ENCODE measurements at regions not wholly inside any gene's neighbourhood (a gene's known extent, or its start where the extent isn't known, plus 50 kb on each side); places are given as distances from the start of the nearest gene placed in this dataset.

- Histone ChIP-seq H3K4me3 (ENCODE audit: low read length) (peak overlapping the region; percentile 74), H3F3A (ENCODE audit: control insufficient read depth, insufficient read depth) (peaks cover 42% of the 10 kb centered on the region), H3K27me3 (ENCODE audit: control insufficient read depth, low read length) (no peaks in the 10 kb centered on the region), H3K9me3 (ENCODE audit: control insufficient read depth, insufficient read depth, low read length) (no peaks in the 10 kb centered on the region), H4K20me1 (ENCODE audit: control insufficient read depth, insufficient read depth, low read depth, low read length) (no peaks in the 10 kb centered on the region), H3K4me1 (ENCODE audit: control insufficient read depth, low read length) (peaks cover 98% of the 10 kb centered on the region), H3K4me2 (ENCODE audit: low read length) (peak overlapping the region; percentile 94), H3K27ac (ENCODE audit: low read depth, low read length) (peak overlapping the region; percentile 99), H3K79me2 (ENCODE audit: control insufficient read depth, low read length) (peaks cover 79% of the 10 kb centered on the region), H3K9me2 (replicated peaks; ENCODE audit: control insufficient read depth, low read length) (no peaks in the 10 kb centered on the region), H3K36me3 (ENCODE audit: control insufficient read depth, low read length) (peaks cover 27% of the 10 kb centered on the region)
- no peak for TF ChIP-seq EZH2phosphoT487 (IDR thresholded peaks at IDR 0.05; ENCODE audit: borderline replicate concordance, low read length)
- TF ChIP-seq, protein P1, sequence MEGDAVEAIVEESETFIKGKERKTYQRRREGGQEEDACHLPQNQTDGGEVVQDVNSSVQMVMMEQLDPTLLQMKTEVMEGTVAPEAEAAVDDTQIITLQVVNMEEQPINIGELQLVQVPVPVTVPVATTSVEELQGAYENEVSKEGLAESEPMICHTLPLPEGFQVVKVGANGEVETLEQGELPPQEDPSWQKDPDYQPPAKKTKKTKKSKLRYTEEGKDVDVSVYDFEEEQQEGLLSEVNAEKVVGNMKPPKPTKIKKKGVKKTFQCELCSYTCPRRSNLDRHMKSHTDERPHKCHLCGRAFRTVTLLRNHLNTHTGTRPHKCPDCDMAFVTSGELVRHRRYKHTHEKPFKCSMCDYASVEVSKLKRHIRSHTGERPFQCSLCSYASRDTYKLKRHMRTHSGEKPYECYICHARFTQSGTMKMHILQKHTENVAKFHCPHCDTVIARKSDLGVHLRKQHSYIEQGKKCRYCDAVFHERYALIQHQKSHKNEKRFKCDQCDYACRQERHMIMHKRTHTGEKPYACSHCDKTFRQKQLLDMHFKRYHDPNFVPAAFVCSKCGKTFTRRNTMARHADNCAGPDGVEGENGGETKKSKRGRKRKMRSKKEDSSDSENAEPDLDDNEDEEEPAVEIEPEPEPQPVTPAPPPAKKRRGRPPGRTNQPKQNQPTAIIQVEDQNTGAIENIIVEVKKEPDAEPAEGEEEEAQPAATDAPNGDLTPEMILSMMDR (IDR thresholded peaks at IDR 0.05; ENCODE audit: low read depth, low read length, poor library complexity, severe bottlenecking), result no peak
Measured at GRCh38 chr12:25005376-25005775, 56.5 kb upstream of the BCAT1 start.

DNA sequence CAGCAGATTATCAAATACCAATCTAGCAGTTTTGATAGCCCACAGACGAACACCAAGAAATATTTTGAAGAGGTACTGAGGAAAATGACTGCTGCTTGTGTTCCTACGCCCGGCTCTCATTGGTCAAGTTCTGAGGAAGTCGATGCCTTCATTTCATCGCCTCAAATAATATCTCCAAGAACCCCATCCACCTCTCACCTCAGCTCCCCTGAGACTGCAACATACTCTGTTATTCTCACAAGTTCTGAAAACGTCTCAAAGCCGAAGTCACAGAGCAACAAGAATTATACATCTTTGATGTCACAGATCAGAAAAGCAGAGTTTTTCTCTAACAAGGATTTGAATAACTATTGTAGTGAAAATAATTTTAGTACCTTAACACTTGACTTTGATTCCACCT, 55.5 kb upstream of the BCAT1 start:
- Histone ChIP-seq H3K9me2 (replicated peaks; ENCODE audit: control insufficient read depth, low read length) (no peaks in the 10 kb centered on the region), H3K4me1 (ENCODE audit: control insufficient read depth, low read length) (peaks cover 98% of the 10 kb centered on the region), H3F3A (ENCODE audit: control insufficient read depth, insufficient read depth) (peaks cover 47% of the 10 kb centered on the region), H4K20me1 (ENCODE audit: control insufficient read depth, insufficient read depth, low read depth, low read length) (no peaks in the 10 kb centered on the region), H3K9me3 (ENCODE audit: control insufficient read depth, insufficient read depth, low read length) (no peaks in the 10 kb centered on the region), H3K36me3 (ENCODE audit: control insufficient read depth, low read length) (peaks cover 19% of the 10 kb centered on the region), H3K27me3 (ENCODE audit: control insufficient read depth, low read length) (no peaks in the 10 kb centered on the region), H3K4me2 (ENCODE audit: low read length) (peak overlapping the region; percentile 94), H3K79me2 (ENCODE audit: control insufficient read depth, low read length) (peaks cover 82% of the 10 kb centered on the region), H3K27ac (ENCODE audit: low read depth, low read length) (peak overlapping the region; percentile 99), H3K4me3 (ENCODE audit: low read length) (peak overlapping the region; percentile 74)
- TF ChIP-seq, protein P1 (IDR thresholded peaks at IDR 0.05; ENCODE audit: low read depth, low read length, poor library complexity, severe bottlenecking), result no peak
- TF ChIP-seq EZH2phosphoT487 (IDR thresholded peaks at IDR 0.05; ENCODE audit: borderline replicate concordance, low read length), result no peak

- Histone ChIP-seq H3K27ac (ENCODE audit: low read depth, low read length) (peak overlapping the region; percentile 99), H3K4me1 (ENCODE audit: control insufficient read depth, low read length) (peaks cover 97% of the 10 kb centered on the region)
- TF ChIP-seq, protein P1 (IDR thresholded peaks at IDR 0.05; ENCODE audit: low read depth, low read length, poor library complexity, severe bottlenecking), result no peak
Measured at GRCh38 chr12:25001311-25001710, 52.4 kb upstream of the BCAT1 start.

More at GRCh38 chr12:25001311-25001710, 52.4 kb upstream of the BCAT1 start:
- H3K79me2 ChIP-seq (ENCODE audit: control insufficient read depth, low read length), result peaks cover 68% of the 10 kb centered on the region
- H3K4me2 ChIP-seq (ENCODE audit: low read length), result peak overlapping the region; percentile 94
- no peaks in the 10 kb centered on the region for H3K9me2 ChIP-seq (replicated peaks; ENCODE audit: control insufficient read depth, low read length)
- H3K9me3 ChIP-seq (ENCODE audit: control insufficient read depth, insufficient read depth, low read length), result no peaks in the 10 kb centered on the region
- peaks cover 71% of the 10 kb centered on the region for H3F3A ChIP-seq (ENCODE audit: control insufficient read depth, insufficient read depth)
- peak overlapping the region; percentile 72 for H3K4me3 ChIP-seq (ENCODE audit: low read length)
- H3K36me3 ChIP-seq (ENCODE audit: control insufficient read depth, low read length), result peaks cover 11% of the 10 kb centered on the region
- H3K27me3 ChIP-seq (ENCODE audit: control insufficient read depth, low read length), result no peaks in the 10 kb centered on the region
- no peaks in the 10 kb centered on the region for H4K20me1 ChIP-seq (ENCODE audit: control insufficient read depth, insufficient read depth, low read depth, low read length)
